Neural cell (in vitro differentiated cells): ENCODE measurements at regions not wholly inside any gene's neighbourhood (a gene's known extent, or its start where the extent isn't known, plus 50 kb on each side); places are given as distances from the start of the nearest gene placed in this dataset.

ENCODE experiments used
- H2AFZ ChIP-seq: fragments of 200-600, 300-800 bp; sonication (generic), shearing (Covaris generic); 2 replicates; pipeline ENCODE4 v1.6.0; 2014; ENCODE audit warnings: low read depth, mild to moderate bottlenecking, antibody characterized with exemption, low read length, moderate library complexity
- H3F3A ChIP-seq: fragments of 200-600 bp; shearing (Covaris generic); 2 replicates; pipeline ENCODE4 v1.6.1; 2016; ENCODE audit warnings: mild to moderate bottlenecking, moderate library complexity, mixed read lengths, antibody characterized with exemption, low read length; ENCODE audit not compliant: insufficient read depth, poor library complexity, severe bottlenecking
- H3K27ac ChIP-seq: fragments of 200-600, 300-800 bp; sonication (generic), shearing (Covaris generic); 2 replicates; pipeline ENCODE4 v1.5.1; 2014; ENCODE audit warnings: mild to moderate bottlenecking, low read length, moderate library complexity
- H3K27me3 ChIP-seq: fragments of 300-800, 200-600 bp; sonication (generic), shearing (Covaris generic); 2 replicates; pipeline ENCODE4 v1.6.0; 2014; ENCODE audit warnings: mild to moderate bottlenecking, low read depth, low read length, moderate library complexity; ENCODE audit not compliant: insufficient read depth
- H3K36me3 ChIP-seq: fragments of 300-800, 200-600 bp; sonication (generic), shearing (Covaris generic); 2 replicates; pipeline ENCODE4 v1.5.1; 2014; ENCODE audit warnings: mild to moderate bottlenecking, antibody characterized with exemption, low read length, moderate library complexity; ENCODE audit not compliant: insufficient read depth
- H3K4me2 ChIP-seq: fragments of 300-800, 200-600 bp; sonication (generic), shearing (Covaris generic); 2 replicates; pipeline ENCODE4 v1.6.0; 2014; ENCODE audit warnings: mild to moderate bottlenecking, low read length
- H3K4me3 ChIP-seq: fragments of 300-800, 200-600 bp; sonication (generic), shearing (Covaris generic); 2 replicates; pipeline ENCODE4 v1.5.1; 2014; ENCODE audit warnings: mild to moderate bottlenecking, low read length, moderate library complexity
- H3K79me2 ChIP-seq: fragments of 200-600 bp; shearing (Covaris generic); replicated peaks from 2 replicates; pipeline ENCODE4 v1.6.0; 2014; ENCODE audit warnings: mild to moderate bottlenecking, low read length, moderate library complexity; ENCODE audit not compliant: insufficient read depth
- H3K9ac ChIP-seq: fragments of 300-800, 200-600 bp; sonication (generic), shearing (Covaris generic); 2 replicates; pipeline ENCODE4 v1.6.1; 2016; ENCODE audit warnings: mild to moderate bottlenecking, low read length, mixed read lengths
- H3K9me2 ChIP-seq: fragments of 200-600 bp; shearing (Covaris generic); 2 replicates; pipeline ENCODE4 v1.6.1; 2016; ENCODE audit warnings: mild to moderate bottlenecking, low read length, mixed read lengths; ENCODE audit not compliant: insufficient read depth
- H3K9me3 ChIP-seq: fragments of 200-600, 300-800 bp; sonication (generic), shearing (Covaris generic); 2 replicates; pipeline ENCODE4 v1.6.1; 2016; ENCODE audit warnings: mild to moderate bottlenecking, mixed run types, low read length, moderate library complexity, mixed read lengths
- H4K20me1 ChIP-seq: fragments of 200-600 bp; shearing (Covaris generic); 2 replicates; pipeline ENCODE4 v1.6.1; 2016; ENCODE audit warnings: mild to moderate bottlenecking, mixed run types; ENCODE audit not compliant: insufficient read depth
- EP300 ChIP-seq: fragments of 450-650 bp; conservative IDR thresholded peaks from 2 replicates; pipeline ENCODE4 v1.6.1; 2014; ENCODE audit warnings: antibody characterized with exemption, mild to moderate bottlenecking, moderate library complexity; ENCODE audit not compliant: poor library complexity, severe bottlenecking
- EZH2 ChIP-seq: fragments of 200-600, 300-800 bp; shearing (Covaris generic), sonication (generic); IDR thresholded peaks from 2 replicates; pipeline ENCODE4 v1.6.1; 2014; ENCODE audit warnings: antibody characterized with exemption, low read length, borderline replicate concordance, mild to moderate bottlenecking; ENCODE audit not compliant: insufficient read depth, poor library complexity, severe bottlenecking
- MXI1 ChIP-seq: fragments of 450-650 bp; conservative IDR thresholded peaks from 2 replicates; pipeline ENCODE4 v1.6.1; 2014; ENCODE audit warnings: antibody characterized with exemption, mild to moderate bottlenecking; ENCODE audit not compliant: poor library complexity, severe bottlenecking
- POLR2AphosphoS5 ChIP-seq: IDR thresholded peaks from 2 replicates; pipeline ENCODE4 v1.6.1; 2012
- RAD21 ChIP-seq: fragments of 450-650 bp; conservative IDR thresholded peaks from 2 replicates; pipeline ENCODE4 v1.6.1; 2014; ENCODE audit warnings: antibody characterized with exemption, mild to moderate bottlenecking, moderate library complexity
- REST ChIP-seq: IDR thresholded peaks from 2 replicates; pipeline ENCODE4 v1.6.1; 2012; ENCODE audit warnings: borderline replicate concordance
- SMC3 ChIP-seq: fragments of 450-650 bp; conservative IDR thresholded peaks from 2 replicates; pipeline ENCODE4 v1.6.1; 2014; ENCODE audit warnings: antibody characterized with exemption, mild to moderate bottlenecking, moderate library complexity; ENCODE audit not compliant: poor library complexity
- TAF1 ChIP-seq: IDR thresholded peaks from 2 replicates; pipeline ENCODE4 v1.6.1; 2012; ENCODE audit warnings: low read depth
- TF ChIP-seq, protein P1 (sequence below): fragments of 450-650 bp; IDR thresholded peaks from 2 replicates; pipeline ENCODE4 v1.5.1; 2014; ENCODE audit warnings: antibody characterized with exemption, mild to moderate bottlenecking, moderate library complexity; ENCODE audit not compliant: poor library complexity, severe bottlenecking

- no peak overlapping the region for H2AFZ ChIP-seq
- H3K9me2 ChIP-seq = no peaks in the 10 kb centered on the region
- no peaks in the 10 kb centered on the region for H4K20me1 ChIP-seq
- H3K27ac ChIP-seq = no peak overlapping the region
- no peaks in the 10 kb centered on the region for H3F3A ChIP-seq
- no peak overlapping the region for H3K4me2 ChIP-seq
- no peaks in the 10 kb centered on the region for H3K27me3 ChIP-seq
- H3K79me2 ChIP-seq = no peaks in the 10 kb centered on the region
- no peak overlapping the region for H3K9ac ChIP-seq
- H3K4me3 ChIP-seq = no peak overlapping the region
- no peaks in the 10 kb centered on the region for H3K36me3 ChIP-seq
- TF ChIP-seq RAD21 (no peak), EZH2 (no peak)
- no peaks in the 10 kb centered on the region for H3K9me3 ChIP-seq
Observed at GRCh38 chr10:65701168-65701776, 1224.6 kb upstream of the LRRTM3 start.

DNA sequence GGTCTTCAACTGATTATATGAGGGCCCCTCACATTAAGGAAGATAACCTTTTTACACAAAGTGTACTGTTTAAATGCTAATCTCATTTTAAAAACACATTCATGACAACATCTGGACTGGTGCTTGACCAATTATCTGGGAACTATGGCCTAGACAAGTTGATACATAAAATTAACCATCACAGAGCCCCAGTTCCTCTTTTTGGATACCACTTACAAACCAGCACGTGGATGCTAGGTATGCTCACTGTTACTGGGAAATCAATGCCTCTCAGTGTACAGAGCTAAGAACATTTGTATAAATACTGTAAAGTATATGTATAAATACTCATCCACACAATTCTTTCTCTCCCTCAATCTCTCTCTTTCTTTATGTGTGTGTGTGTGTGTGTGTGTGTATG is 1217.8 kb upstream of the LRRTM3 start:
- H3K27ac ChIP-seq = no peak overlapping the region
- TF ChIP-seq TAF1 (no peak), SMC3 (no peak), EZH2 (no peak)
- TF ChIP-seq, protein P1, sequence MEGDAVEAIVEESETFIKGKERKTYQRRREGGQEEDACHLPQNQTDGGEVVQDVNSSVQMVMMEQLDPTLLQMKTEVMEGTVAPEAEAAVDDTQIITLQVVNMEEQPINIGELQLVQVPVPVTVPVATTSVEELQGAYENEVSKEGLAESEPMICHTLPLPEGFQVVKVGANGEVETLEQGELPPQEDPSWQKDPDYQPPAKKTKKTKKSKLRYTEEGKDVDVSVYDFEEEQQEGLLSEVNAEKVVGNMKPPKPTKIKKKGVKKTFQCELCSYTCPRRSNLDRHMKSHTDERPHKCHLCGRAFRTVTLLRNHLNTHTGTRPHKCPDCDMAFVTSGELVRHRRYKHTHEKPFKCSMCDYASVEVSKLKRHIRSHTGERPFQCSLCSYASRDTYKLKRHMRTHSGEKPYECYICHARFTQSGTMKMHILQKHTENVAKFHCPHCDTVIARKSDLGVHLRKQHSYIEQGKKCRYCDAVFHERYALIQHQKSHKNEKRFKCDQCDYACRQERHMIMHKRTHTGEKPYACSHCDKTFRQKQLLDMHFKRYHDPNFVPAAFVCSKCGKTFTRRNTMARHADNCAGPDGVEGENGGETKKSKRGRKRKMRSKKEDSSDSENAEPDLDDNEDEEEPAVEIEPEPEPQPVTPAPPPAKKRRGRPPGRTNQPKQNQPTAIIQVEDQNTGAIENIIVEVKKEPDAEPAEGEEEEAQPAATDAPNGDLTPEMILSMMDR = no peak
- no peak overlapping the region for H3K4me2 ChIP-seq
- H3K4me3 ChIP-seq = no peak overlapping the region
- no peaks in the 10 kb centered on the region for H3K79me2 ChIP-seq
- H3K9me2 ChIP-seq = no peaks in the 10 kb centered on the region
- H3K9me3 ChIP-seq = no peaks in the 10 kb centered on the region
- no peak overlapping the region for H2AFZ ChIP-seq
- H3F3A ChIP-seq = no peaks in the 10 kb centered on the region
- no peaks in the 10 kb centered on the region for H4K20me1 ChIP-seq
- H3K27me3 ChIP-seq = no peaks in the 10 kb centered on the region
- no peaks in the 10 kb centered on the region for H3K36me3 ChIP-seq
- no peak overlapping the region for H3K9ac ChIP-seq

- H4K20me1 ChIP-seq = no peaks in the 10 kb centered on the region
- no peaks in the 10 kb centered on the region for H3K27me3 ChIP-seq
- no peak for TF ChIP-seq POLR2AphosphoS5
- TF ChIP-seq EP300 = no peak
- TF ChIP-seq TAF1 = no peak
- TF ChIP-seq SMC3 = no peak
- TF ChIP-seq EZH2 = no peak
- TF ChIP-seq, protein P1 = no peak
- no peak for TF ChIP-seq RAD21
- TF ChIP-seq REST = no peak
- no peak for TF ChIP-seq MXI1
- no peak overlapping the region for H3K9ac ChIP-seq
- H3K4me2 ChIP-seq = no peak overlapping the region
- H3F3A ChIP-seq = no peaks in the 10 kb centered on the region
- H3K79me2 ChIP-seq = no peaks in the 10 kb centered on the region
- no peak overlapping the region for H2AFZ ChIP-seq
- H3K4me3 ChIP-seq = no peak overlapping the region
- H3K36me3 ChIP-seq = no peaks in the 10 kb centered on the region
- no peak overlapping the region for H3K27ac ChIP-seq
- H3K9me3 ChIP-seq = no peaks in the 10 kb centered on the region
- no peaks in the 10 kb centered on the region for H3K9me2 ChIP-seq
Observed at GRCh38 chr10:65710306-65710705, 1215.5 kb upstream of the LRRTM3 start.
